ENCODE measurements at regions not wholly inside any gene's neighbourhood (a gene's known extent, or its start where the extent isn't known, plus 50 kb on each side); places are given as distances from the start of the nearest gene placed in this dataset.
"Not testable (repeated sequence)": the region's sequence is repeated elsewhere in the genome, so short reads cannot be mapped to it uniquely, and the experiment has no call there.

- no peak for DNase-seq (ENCODE audit: low spot score)
Observed at GRCh38 chr12:73017981-73018380, 745.8 kb downstream of the TRHDE start.

GRCh38 chr12:73053893-73054292 lies 781.7 kb downstream of the TRHDE start:
- DNase-seq (ENCODE audit: low spot score) = no peak

- no peak for DNase-seq (ENCODE audit: low spot score)
Observed at GRCh38 chr12:73057428-73057827, 785.3 kb downstream of the TRHDE start.

DNA sequence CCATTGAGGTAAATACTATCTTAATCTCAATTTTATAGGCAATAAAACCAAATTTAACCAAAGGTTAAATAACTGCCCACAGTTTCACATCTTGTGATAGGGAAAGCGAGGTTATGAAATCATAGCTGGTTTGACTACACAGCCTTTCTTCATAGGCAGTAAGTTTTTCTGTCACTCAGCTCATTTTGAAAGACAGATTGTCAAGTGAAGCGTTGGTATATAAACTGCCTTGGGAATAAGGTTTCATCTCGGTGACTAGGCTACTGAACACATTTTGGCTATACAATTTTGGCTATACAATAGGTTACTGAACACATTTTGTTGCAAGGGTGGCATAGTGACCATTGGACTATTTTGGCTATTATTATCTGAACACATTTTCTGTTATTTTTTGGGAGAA lies 793.7 kb downstream of the TRHDE start:
- no peak for DNase-seq (ENCODE audit: low spot score)

DNA sequence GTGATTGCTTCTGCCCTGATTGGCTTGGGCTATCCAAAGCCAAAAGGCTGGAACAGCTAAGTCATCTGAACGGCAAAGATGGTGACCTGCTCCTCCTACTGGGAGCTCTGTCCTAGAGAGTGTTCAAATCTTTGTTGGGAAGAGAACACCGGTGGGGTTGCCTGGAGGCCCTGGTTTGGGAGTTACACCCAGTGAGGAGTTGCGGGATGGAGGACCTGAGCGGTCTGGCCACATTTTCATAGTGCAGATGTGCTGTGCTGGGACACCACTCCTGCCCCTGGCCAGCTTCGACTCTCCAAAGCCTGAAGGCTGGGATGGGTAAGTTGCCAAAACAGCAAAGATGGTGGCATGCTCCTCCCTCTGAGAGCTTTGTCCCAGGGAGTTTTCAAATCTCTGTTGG lies 795.4 kb downstream of the TRHDE start:
- DNase-seq (ENCODE audit: low spot score) = no peak

GRCh38 chr12:73072214-73072613 lies 800.0 kb downstream of the TRHDE start:
- DNase-seq (ENCODE audit: low spot score) = no peak

DNA sequence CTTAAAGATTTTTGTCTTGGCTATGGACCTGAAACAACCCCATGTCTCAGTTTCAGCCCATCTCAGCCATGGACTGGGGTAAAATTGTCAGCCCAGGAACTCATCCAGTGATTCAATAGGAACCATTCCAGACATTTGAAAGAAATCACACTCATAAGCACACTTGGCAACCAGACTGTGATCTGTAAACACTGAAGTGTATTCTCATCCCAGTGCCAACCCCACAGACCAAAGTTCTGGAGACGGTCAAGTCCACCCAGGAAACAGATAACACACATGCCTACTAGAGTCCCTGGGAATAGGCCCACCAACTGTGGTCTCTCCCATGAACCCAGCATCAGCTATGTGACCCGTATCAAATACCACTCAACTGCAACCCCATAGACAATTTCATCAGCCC lies 804.6 kb downstream of the TRHDE start:
- no peak for DNase-seq (ENCODE audit: low spot score)

GRCh38 chr12:73083736-73084135 lies 811.6 kb downstream of the TRHDE start:
- DNase-seq (ENCODE audit: low spot score) = no peak

DNA sequence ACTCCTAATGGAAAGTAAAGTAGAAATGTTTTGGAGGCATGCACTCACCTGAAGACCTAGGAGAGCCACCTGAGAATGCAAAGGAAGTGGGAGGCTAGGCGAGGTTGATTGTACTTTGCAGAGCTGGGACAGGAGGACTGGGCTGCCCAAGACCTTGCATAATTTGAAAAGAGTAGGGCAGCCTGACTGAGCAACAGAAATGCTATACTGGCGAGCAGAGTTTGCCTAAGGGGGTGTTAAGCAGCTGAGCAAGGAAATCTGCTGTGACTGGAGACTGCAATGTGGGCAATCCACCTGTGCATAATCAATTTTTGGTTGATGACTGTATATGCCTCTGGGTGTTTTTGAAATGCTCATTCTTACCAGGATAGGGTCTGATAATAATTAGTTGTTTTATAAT lies 834.1 kb downstream of the TRHDE start:
- DNase-seq (ENCODE audit: low spot score) = no peak

DNA sequence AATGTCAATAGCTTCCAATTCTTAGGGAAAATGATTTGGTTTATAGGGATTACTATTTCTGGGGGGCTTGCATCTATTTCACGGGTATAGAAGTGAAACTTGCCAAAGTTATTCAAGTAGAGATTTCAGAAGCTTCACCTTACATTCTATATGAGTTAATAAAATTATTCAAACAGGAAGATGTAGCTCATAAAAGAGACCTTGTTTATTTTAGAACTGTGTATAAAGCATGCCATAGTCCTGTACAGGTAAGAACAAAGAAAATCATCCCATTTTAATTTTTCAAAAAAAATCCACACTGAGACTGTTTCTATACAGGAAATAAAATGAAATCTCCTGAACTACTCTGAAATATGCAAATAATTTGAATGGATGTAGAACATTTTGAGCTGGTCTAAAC lies 834.7 kb downstream of the TRHDE start:
- DNase-seq (ENCODE audit: low spot score) = no peak

- DNase-seq (ENCODE audit: low spot score) = no peak
Observed at GRCh38 chr12:73110816-73111215, 838.6 kb downstream of the TRHDE start.

DNA sequence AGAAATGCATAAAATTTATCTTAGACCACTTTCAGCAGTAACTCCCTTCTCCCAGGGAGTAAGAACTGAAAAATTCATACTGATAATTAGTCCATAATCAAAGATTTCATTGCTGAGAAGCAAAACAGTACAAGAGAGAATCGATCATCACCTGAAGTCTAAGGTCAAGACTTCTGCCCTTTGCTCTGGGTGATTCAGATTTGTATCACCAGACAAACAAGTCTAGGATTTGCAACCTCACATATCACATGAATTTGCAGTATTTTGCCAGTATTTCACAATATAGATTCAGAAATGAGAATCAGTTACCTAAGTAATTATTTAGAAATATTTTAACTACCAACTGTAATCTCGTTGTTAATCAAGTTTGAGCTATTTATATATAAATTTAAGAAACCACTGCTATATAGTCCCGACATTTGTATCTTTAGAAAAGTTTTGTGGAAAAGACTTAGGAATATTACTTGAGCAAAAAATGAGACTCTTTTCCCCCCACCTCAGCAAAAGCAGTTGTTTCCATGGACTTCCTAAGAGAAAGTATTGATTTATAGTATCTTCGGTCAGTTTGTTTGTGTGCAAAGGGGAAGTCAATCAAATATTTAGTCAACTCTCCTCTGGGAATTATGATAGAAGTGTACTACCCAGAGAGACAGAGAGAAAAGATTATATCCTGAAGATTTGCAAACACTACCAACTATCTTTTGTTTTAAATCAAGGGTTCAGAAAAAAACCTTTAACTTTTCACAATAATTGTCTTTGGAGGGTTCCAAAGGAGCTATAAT lies 840.1 kb downstream of the TRHDE start:
- no peak for DNase-seq (ENCODE audit: low spot score)

DNA sequence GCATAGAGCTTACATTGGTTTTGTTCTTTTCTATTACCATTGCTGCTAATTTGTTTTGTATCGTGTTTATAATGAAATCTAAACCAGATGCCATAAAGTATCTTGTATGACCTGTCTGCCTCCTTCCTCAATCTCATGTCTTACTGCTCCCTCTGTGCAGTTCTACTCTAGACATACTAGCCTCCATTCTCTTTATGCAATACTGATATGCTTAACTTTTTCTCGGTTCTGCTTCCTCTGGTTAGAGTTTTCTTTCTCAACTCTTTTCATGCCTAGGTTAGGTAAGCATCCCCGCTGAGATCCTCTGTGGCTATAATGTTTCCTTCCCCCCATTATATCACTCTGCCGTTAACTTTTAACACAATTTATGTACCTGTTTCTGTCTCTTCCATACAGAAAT lies 852.3 kb downstream of the TRHDE start:
- DNase-seq (ENCODE audit: low spot score) = no peak

GRCh38 chr12:73125148-73125547 lies 853.0 kb downstream of the TRHDE start:
- no peak for DNase-seq (ENCODE audit: low spot score)

DNA sequence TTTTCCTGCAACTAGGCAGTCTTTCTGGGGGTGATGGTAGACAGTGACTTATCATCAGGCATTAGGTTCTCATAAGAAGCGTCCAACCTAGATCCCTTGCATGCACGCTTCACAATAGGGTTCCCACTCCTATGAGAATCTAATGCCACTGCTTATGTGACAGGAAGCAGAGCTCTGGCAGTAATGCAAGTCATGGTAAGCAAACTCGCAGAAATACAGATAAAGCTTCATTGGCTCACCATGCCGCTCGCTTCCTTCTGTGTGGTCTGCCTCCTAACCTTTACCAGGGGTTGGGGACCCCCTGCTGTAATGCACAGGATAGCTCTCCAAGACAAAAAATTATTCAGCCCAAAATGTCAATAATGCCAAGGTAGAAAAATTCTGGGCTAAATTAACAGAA lies 864.2 kb downstream of the TRHDE start:
- no peak for DNase-seq (ENCODE audit: low spot score)

GRCh38 chr12:73139642-73140041 lies 867.5 kb downstream of the TRHDE start:
- not testable (repeated sequence) for DNase-seq (ENCODE audit: low spot score)

DNA sequence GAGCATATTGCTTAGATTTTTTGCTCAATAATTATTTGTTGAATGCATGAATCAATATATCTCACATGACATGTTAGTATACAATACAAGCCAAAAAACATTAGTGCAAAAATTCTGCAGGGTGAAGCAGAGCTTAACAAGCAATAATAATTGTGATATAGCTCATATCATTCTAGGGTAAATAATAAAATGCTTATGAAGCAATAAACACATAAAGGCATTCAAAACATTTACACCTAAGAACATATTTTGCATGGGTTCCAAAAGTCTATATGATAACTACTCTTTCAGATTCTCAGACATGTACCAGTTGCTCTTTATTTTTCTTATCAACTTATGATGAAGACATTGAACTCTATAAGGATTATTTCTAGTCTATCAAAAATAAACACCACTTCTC lies 886.2 kb downstream of the TRHDE start:
- no peak for DNase-seq (ENCODE audit: low spot score)

- no peak for DNase-seq (ENCODE audit: low spot score)
Observed at GRCh38 chr12:73159954-73160353, 887.8 kb downstream of the TRHDE start.

GRCh38 chr12:73161970-73162369 lies 889.8 kb downstream of the TRHDE start:
- no peak for DNase-seq (ENCODE audit: low spot score)

DNA sequence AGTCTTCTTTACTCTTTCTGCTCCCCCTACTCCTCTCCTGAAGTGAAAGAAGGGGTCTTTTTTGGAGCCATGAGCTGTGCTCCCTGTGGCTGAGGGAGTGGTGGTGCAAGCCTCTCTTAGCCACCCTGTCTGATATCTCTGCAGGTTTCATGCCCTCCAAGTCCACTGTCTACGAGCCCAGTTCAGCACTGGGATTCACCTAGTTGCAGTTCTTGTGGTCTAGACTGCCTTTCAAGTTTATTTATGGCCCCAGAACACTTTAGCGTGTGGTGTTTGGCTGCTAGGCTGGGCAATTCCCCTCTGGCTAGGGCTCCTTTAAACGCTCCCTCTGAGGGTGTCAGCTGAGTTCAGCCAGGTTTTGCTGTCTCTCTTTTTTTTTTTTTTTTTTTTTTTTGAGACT lies 908.6 kb downstream of the TRHDE start:
- DNase-seq (ENCODE audit: low spot score) = no peak

- no peak for DNase-seq (ENCODE audit: low spot score)
Observed at GRCh38 chr12:73181244-73181643, 909.1 kb downstream of the TRHDE start.

- no peak for DNase-seq (ENCODE audit: low spot score)
Observed at GRCh38 chr12:73185403-73185802, 913.2 kb downstream of the TRHDE start.

DNA sequence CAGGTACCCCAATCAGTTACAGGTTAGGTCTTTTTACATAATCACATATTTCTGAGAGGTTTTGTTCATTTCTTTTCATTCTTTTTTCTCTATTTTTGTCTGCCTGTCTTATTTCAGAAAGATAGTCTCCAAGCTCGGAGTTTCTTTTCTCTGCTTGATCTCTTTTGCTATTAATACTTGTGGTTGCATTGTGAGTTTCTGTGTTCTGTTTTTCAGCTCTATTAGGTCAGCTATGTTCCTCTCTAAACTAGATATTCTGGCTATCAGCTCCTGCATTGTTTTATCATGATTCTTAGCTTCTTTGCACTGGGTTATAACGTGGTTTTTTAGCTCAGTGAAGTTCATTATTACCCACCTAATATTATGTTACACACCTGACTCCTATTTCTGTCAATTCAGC lies 914.1 kb downstream of the TRHDE start:
- DNase-seq (ENCODE audit: low spot score) = no peak

DNA sequence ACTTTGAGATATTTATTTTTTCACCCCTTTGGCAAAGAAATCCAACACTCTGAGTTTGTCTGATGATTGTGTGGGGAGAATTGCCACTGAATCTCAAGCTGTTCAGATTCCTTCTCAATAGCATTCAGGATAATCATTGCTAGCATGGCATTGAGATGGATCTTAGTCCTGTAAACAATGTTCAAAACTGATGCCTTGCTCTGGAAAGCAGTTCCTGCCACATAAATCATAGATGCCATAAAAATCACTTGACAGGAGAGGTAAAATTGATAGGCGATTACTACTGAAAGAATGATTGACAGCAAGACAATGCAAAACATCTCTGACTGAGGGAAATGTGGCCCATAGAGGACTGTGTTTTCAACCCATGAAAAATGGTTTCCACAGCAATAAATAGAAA lies 915.6 kb downstream of the TRHDE start:
- no peak for DNase-seq (ENCODE audit: low spot score)
